K562 (cell line): ENCODE measurements at regions not wholly inside any gene's neighbourhood (a gene's known extent, or its start where the extent isn't known, plus 50 kb on each side); places are given as distances from the start of the nearest gene placed in this dataset.

Experiments
- CBFA2T2 ChIP-seq: fragments of 450-650 bp; conservative IDR thresholded peaks from 2 replicates; pipeline ENCODE4 v1.6.1; 2017; ENCODE audit warnings: mild to moderate bottlenecking
- CHD4 ChIP-seq: fragments of 200-600 bp; sonication (generic); IDR thresholded peaks from 3 replicates; pipeline ENCODE4 v1.6.1; 2012; ENCODE audit warnings: low read depth, mild to moderate bottlenecking, mixed read lengths, low read length, inconsistent platforms; ENCODE audit not compliant: insufficient read depth, insufficient replicate concordance, poor library complexity, severe bottlenecking
- CTCF ChIP-seq, 3 experiments: IDR thresholded peaks in 2 of 3; conservative IDR thresholded peaks in 1 of 3; 2 replicates each; pipeline ENCODE4 v1.5.1; 2011 to 2012; ENCODE audit warnings: low read length in 3 of 3, mild to moderate bottlenecking in 3 of 3, control low read depth in 2 of 3, improper control_type of control experiment in 1 of 3, inconsistent platforms in 1 of 3, low read depth in 1 of 3, mixed read lengths in 1 of 3, moderate library complexity in 1 of 3; ENCODE audit not compliant: insufficient read depth in 2 of 3
- FIP1L1 ChIP-seq: fragments of 200-400 bp; formaldehyde crosslinking; IDR thresholded peaks from 2 replicates; pipeline ENCODE4 v1.6.1; 2018; ENCODE audit warnings: mild to moderate bottlenecking, low read depth, low read length; ENCODE audit not compliant: poor library complexity, severe bottlenecking
- FOS ChIP-seq: IDR thresholded peaks from 3 replicates; pipeline ENCODE4 v1.6.1; 2011; ENCODE audit not compliant: insufficient read length; ENCODE audit errors: extremely low read depth
- POLR2A ChIP-seq: fragments of 450-650 bp; conservative IDR thresholded peaks from 2 replicates; pipeline ENCODE4 v1.6.1; 2016
- RCOR1 ChIP-seq, 2 experiments: IDR thresholded peaks; 2 replicates each; pipeline ENCODE4 v1.6.1; 2012; ENCODE audit warnings: low read depth in 2 of 2, low read length in 2 of 2, borderline replicate concordance in 1 of 2, improper control_type of control experiment in 1 of 2
- TCF3 ChIP-seq: sonication (generic); formaldehyde crosslinking; IDR thresholded peaks from 2 replicates; pipeline ENCODE4 v1.4.0; 2020; ENCODE audit warnings: mild to moderate bottlenecking, missing genetic modification reagents
- ZNF639 ChIP-seq, 2 experiments: fragments of 200-800 bp in 1 of 2; sonication (Bioruptor generic) in 1 of 2; sonication (generic) in 1 of 2; formaldehyde crosslinking in 1 of 2; IDR thresholded peaks in 1 of 2; conservative IDR thresholded peaks in 1 of 2; 2 replicates each; pipeline versions ENCODE4 v1.5.0 to v1.6.1; 2016 to 2020; ENCODE audit warnings: missing compliant biosample characterization in 1 of 2, missing genetic modification characterization in 1 of 2, missing genetic modification reagents in 1 of 2
- TF ChIP-seq, protein P1 (sequence below): sonication (generic); formaldehyde crosslinking; IDR thresholded peaks from 2 replicates; pipeline ENCODE4 v1.5.0; 2020; ENCODE audit warnings: missing genetic modification reagents

DNA sequence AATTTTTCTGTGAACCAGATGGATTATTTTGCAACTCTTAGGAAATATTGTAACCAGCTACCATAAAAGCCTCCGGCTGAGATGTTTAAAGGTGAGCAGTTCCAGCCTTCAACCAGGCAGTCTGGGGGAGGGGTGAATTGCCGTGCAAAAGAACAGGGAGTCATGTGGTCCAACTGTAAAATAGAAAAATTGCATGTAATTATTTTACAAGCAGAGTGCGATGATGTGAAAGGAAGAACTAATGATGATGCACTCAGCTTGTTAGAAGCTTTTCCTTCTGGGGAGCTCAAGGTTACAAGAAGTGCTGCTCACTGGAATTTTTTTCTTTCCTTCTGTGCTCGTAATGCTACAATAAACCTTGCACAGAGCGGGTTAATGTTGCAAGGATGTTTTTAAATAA is 188.7 kb upstream of the ITGA1 start:
- TF ChIP-seq TCF3 (CRISPR knock-in tag) (no peak), FOS (no peak), ZNF639 (CRISPR knock-in tag; conservative IDR thresholded peaks at IDR 0.05 in 1 of 2, IDR thresholded peaks at IDR 0.05 in 1 of 2) (no peak), FIP1L1 (no peak), CBFA2T2 (no peak), POLR2A (no peak), RCOR1 (IDR thresholded peaks at IDR 0.05; ENCODE audit: borderline replicate concordance in 1 of 2, low read depth in 2 of 2, low read length in 2 of 2) (no peak), CTCF (IDR thresholded peaks at IDR 0.05 in 2 of 3, conservative IDR thresholded peaks at IDR 0.05 in 1 of 3; ENCODE audit: insufficient read depth in 2 of 3, low read depth in 1 of 3, low read length in 3 of 3) (no peak), CHD4 (no peak)
- TF ChIP-seq, protein P1, sequence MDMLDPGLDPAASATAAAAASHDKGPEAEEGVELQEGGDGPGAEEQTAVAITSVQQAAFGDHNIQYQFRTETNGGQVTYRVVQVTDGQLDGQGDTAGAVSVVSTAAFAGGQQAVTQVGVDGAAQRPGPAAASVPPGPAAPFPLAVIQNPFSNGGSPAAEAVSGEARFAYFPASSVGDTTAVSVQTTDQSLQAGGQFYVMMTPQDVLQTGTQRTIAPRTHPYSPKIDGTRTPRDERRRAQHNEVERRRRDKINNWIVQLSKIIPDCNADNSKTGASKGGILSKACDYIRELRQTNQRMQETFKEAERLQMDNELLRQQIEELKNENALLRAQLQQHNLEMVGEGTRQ (CRISPR knock-in tag): no peak
